HG03039 (cell line): ENCODE measurements at regions not wholly inside any gene's neighbourhood (a gene's known extent, or its start where the extent isn't known, plus 50 kb on each side); places are given as distances from the start of the nearest gene placed in this dataset.
"Not testable (repeated sequence)": the region's sequence is repeated elsewhere in the genome, so short reads cannot be mapped to it uniquely, and the experiment has no call there.

ENCODE experiments used
- ATAC-seq: cut with Tn5 transposase; IDR thresholded peaks from one replicate; pipeline ENCODE4 v1.9.1; 2021; ENCODE audit warnings: mild to moderate bottlenecking, moderate library complexity; ENCODE audit not compliant: unreplicated experiment

- ATAC-seq = no peak
Measured at GRCh38 chrX:140165849-140166248, 200.5 kb upstream of the CXorf66 start.

GRCh38 chrX:140164391-140164790 lies 199.1 kb upstream of the CXorf66 start:
- ATAC-seq = no peak

GRCh38 chrX:140163371-140164159 lies 198.2 kb upstream of the CXorf66 start:
- ATAC-seq = no peak

- ATAC-seq = no peak
Measured at GRCh38 chrX:140157611-140158010, 192.3 kb upstream of the CXorf66 start.

GRCh38 chrX:140157143-140157542 lies 191.8 kb upstream of the CXorf66 start:
- no peak for ATAC-seq

GRCh38 chrX:140151316-140151715 lies 186.0 kb upstream of the CXorf66 start:
- no peak for ATAC-seq

- ATAC-seq = no peak
Measured at GRCh38 chrX:140149761-140150160, 184.4 kb upstream of the CXorf66 start.

- no peak for ATAC-seq
Measured at GRCh38 chrX:140141444-140142029, 176.2 kb upstream of the CXorf66 start.

- not testable (repeated sequence) for ATAC-seq
Measured at GRCh38 chrX:140138492-140138891, 173.2 kb upstream of the CXorf66 start.

GRCh38 chrX:140138065-140138464 lies 172.7 kb upstream of the CXorf66 start:
- not testable (repeated sequence) for ATAC-seq

- ATAC-seq = no peak
Measured at GRCh38 chrX:140132937-140133336, 167.6 kb upstream of the CXorf66 start.

GRCh38 chrX:140123446-140123845 lies 158.1 kb upstream of the CXorf66 start:
- ATAC-seq = no peak

GRCh38 chrX:140114059-140114458 lies 148.7 kb upstream of the CXorf66 start:
- ATAC-seq = not testable (repeated sequence)

- ATAC-seq = no peak
Measured at GRCh38 chrX:140110081-140110650, 144.8 kb upstream of the CXorf66 start.

GRCh38 chrX:140104760-140105159 lies 139.4 kb upstream of the CXorf66 start:
- ATAC-seq = no peak

- ATAC-seq = no peak
Measured at GRCh38 chrX:140099221-140099620, 133.9 kb upstream of the CXorf66 start.

GRCh38 chrX:140092121-140092520 lies 126.8 kb upstream of the CXorf66 start:
- ATAC-seq = no peak

- no peak for ATAC-seq
Measured at GRCh38 chrX:140091125-140091886, 126.0 kb upstream of the CXorf66 start.

GRCh38 chrX:140090800-140091124 lies 125.4 kb upstream of the CXorf66 start:
- ATAC-seq = no peak

- ATAC-seq = no peak
Measured at GRCh38 chrX:140088438-140088837, 123.1 kb upstream of the CXorf66 start.

GRCh38 chrX:140087875-140088274 lies 122.6 kb upstream of the CXorf66 start:
- ATAC-seq = no peak

GRCh38 chrX:140086691-140087090 lies 121.4 kb upstream of the CXorf66 start:
- ATAC-seq = no peak
